SK-N-SH (cell line): ENCODE measurements at regions not wholly inside any gene's neighbourhood (a gene's known extent, or its start where the extent isn't known, plus 50 kb on each side); places are given as distances from the start of the nearest gene placed in this dataset.

Source experiments
- CTCF ChIP-seq: fragments of 200-600 bp; sonication (generic); IDR thresholded peaks from 2 replicates; pipeline ENCODE4 v1.6.1; 2017; ENCODE audit warnings: antibody characterized with exemption, mild to moderate bottlenecking, moderate library complexity
- NFIC ChIP-seq: IDR thresholded peaks from 2 replicates; pipeline ENCODE4 v1.4.0; 2012; ENCODE audit warnings: borderline replicate concordance
- NRF1 ChIP-seq: IDR thresholded peaks from 2 replicates; pipeline ENCODE4 v1.6.1; 2012; ENCODE audit warnings: low read depth, mild to moderate bottlenecking, low read length
- PBX3 ChIP-seq: IDR thresholded peaks from 2 replicates; pipeline ENCODE4; 2012
- POLR2AphosphoS5 ChIP-seq: IDR thresholded peaks from 2 replicates; pipeline ENCODE4 v1.6.1; 2012; ENCODE audit warnings: low read depth, low read length

- TF ChIP-seq CTCF (no peak), POLR2AphosphoS5 (no peak), NRF1 (no peak), NFIC (no peak), PBX3 (no peak)
Observed at GRCh38 chrX:26789751-26790150, 573.8 kb downstream of the MAGEB5 start.
